Prostate gland (tissue), 2 donors: ENCODE measurements at regions not wholly inside any gene's neighbourhood (a gene's known extent, or its start where the extent isn't known, plus 50 kb on each side); places are given as distances from the start of the nearest gene placed in this dataset.

Source experiments
- DNase-seq: peaks from one replicate; pipeline ENCODE4 v3.0.0-alpha.2; 2019; ENCODE audit warnings: low spot score
- H3K27ac ChIP-seq, 2 donors: fragments of 200-600 bp; sonication (generic); 2 replicates each; pipeline ENCODE4 v1.5.1; 2017 to 2019
- H3K27me3 ChIP-seq: fragments of 200-600 bp; sonication (generic); replicated peaks from 2 replicates; pipeline ENCODE4 v1.5.1; 2019; ENCODE audit not compliant: insufficient read depth
- H3K36me3 ChIP-seq, 2 donors: fragments of 200-600 bp; sonication (generic); 1 replicate in 1 of 2; 2 replicates in 1 of 2; pipeline versions ENCODE4 v1.5.1 to v1.8.1; 2017 to 2019
- H3K4me1 ChIP-seq: fragments of 200-600 bp; sonication (generic); replicated peaks from 2 replicates; pipeline ENCODE4 v1.5.1; 2019
- H3K4me3 ChIP-seq, 2 donors: fragments of 200-600 bp; sonication (generic); 2 replicates each; pipeline ENCODE4 v1.5.1; 2017 to 2019
- H3K9me3 ChIP-seq: fragments of 200-600 bp; sonication (generic); 2 replicates; pipeline ENCODE4 v1.5.1; 2017
- CTCF ChIP-seq, 4 experiments: fragments of 200-600 bp in 2 of 4; fragments of 450-650 bp in 2 of 4; sonication (generic) in 2 of 4; IDR thresholded peaks; 1 replicate in 3 of 4; 2 replicates in 1 of 4; pipeline ENCODE4 v1.5.1; 2016 to 2019; ENCODE audit warnings: antibody characterized with exemption in 4 of 4, mild to moderate bottlenecking in 2 of 4, moderate library complexity in 2 of 4
- POLR2A ChIP-seq: fragments of 450-650 bp; IDR thresholded peaks from one replicate; pipeline ENCODE4 v1.6.1; 2016; ENCODE audit warnings: antibody characterized with exemption, mild to moderate bottlenecking
- POLR2AphosphoS5 ChIP-seq: sonication (generic); formaldehyde crosslinking; IDR thresholded peaks from one replicate; pipeline ENCODE4 v1.6.1; 2017; ENCODE audit warnings: antibody characterized with exemption
- WGBS: methylation state at CpG from one replicate; pipeline ENCODE4 v1.1.5; 2018; 5-methylcytosine and 5-hydroxymethylcytosine counted together
- intact Hi-C: fragments of 100-400 bp; cut with DNase I; formaldehyde crosslinking; loops from one replicate; pipeline ENCODE4 v1.14.2; 2022

GRCh38 chrX:39616098-39616729, 481.5 kb downstream of the BCOR start:
- Histone ChIP-seq H3K36me3 (no peaks in the 10 kb centered on the region), H3K9me3 (no peaks in the 10 kb centered on the region), H3K4me1 (no peaks in the 10 kb centered on the region), H3K4me3 (no peak overlapping the region), H3K27ac (no peak overlapping the region), H3K27me3 (no peaks in the 10 kb centered on the region)
- 61% methylated on average over 5 of the region's 5 CpGs for WGBS
- DNase-seq = no peak
- no peak for TF ChIP-seq POLR2AphosphoS5
- TF ChIP-seq CTCF (IDR thresholded peaks at IDR 0.05) = no peak
- TF ChIP-seq POLR2A = no peak
- intact Hi-C loops = no loop called here

DNA sequence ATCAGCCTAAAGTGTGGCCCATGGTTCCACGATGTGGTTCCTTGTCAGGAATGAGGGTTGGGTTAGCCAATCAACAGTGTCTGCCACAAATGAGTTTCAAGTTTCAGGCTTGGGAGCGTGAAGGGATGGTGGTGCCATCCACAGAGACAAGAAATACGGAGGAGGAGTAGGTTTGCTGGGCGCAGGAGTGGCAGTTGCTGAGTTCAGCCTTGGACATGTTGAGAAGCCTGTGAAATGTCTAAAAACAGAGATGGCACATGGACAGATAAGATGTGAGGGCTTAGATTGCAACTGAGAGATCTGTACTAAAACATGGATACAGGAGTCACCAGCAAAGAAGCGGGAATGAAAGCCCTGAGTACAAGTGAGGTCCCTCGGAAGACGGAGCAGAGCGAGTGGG, 481.0 kb downstream of the BCOR start:
- H3K27me3 ChIP-seq = no peaks in the 10 kb centered on the region
- H3K9me3 ChIP-seq = no peaks in the 10 kb centered on the region
- TF ChIP-seq POLR2AphosphoS5 (no peak), CTCF (IDR thresholded peaks at IDR 0.05) (no peak), POLR2A (no peak)
- H3K36me3 ChIP-seq = no peaks in the 10 kb centered on the region
- H3K4me1 ChIP-seq = no peaks in the 10 kb centered on the region
- no peak for DNase-seq
- WGBS = 82% methylated on average over 8 of the region's 8 CpGs
- no peak overlapping the region for H3K4me3 ChIP-seq
- intact Hi-C loops = no loop called here
- no peak overlapping the region for H3K27ac ChIP-seq

DNA sequence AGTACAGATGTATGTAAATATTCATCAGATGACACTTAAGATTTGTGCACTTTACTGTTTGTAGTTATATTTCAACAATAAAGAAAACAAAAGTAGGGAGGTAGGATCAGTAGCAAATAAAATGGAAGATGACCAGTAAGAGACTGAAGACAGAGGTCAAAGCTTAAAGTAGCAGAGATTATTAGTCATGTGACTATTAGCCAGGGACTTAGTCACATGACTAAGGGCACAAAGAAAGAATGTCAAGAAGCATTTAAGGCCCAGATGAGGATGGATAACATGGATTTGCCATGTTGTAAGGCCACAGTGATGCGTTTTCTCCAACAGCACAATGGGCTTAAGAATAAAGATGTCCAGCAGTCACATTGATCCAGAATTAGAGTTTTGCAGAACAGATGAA, 479.6 kb downstream of the BCOR start:
- whole genome bisulfite sequencing = 92% methylated on average over 1 of the region's 1 CpG
- Histone ChIP-seq H3K27me3 (no peaks in the 10 kb centered on the region), H3K4me1 (no peaks in the 10 kb centered on the region), H3K27ac (no peak overlapping the region), H3K4me3 (no peak overlapping the region), H3K36me3 (no peaks in the 10 kb centered on the region), H3K9me3 (no peaks in the 10 kb centered on the region)
- no peak for DNase-seq
- TF ChIP-seq POLR2AphosphoS5 = no peak
- TF ChIP-seq POLR2A = no peak
- TF ChIP-seq CTCF (IDR thresholded peaks at IDR 0.05) = no peak
- intact Hi-C loops = no loop called here

- no peak for DNase-seq
- 56% methylated on average over 7 of the region's 7 CpGs for WGBS
- no peaks in the 10 kb centered on the region for H3K36me3 ChIP-seq
- H3K4me3 ChIP-seq = no peak overlapping the region
- H3K4me1 ChIP-seq = no peaks in the 10 kb centered on the region
- intact Hi-C loops = no loop called here
- H3K27me3 ChIP-seq = no peaks in the 10 kb centered on the region
- H3K27ac ChIP-seq = no peak overlapping the region
- no peaks in the 10 kb centered on the region for H3K9me3 ChIP-seq
- no peak for TF ChIP-seq POLR2AphosphoS5
- no peak for TF ChIP-seq POLR2A
These were observed 478.4 kb downstream of the BCOR start for GRCh38 chrX:39619182-39620009.

GRCh38 chrX:39624166-39624565, 473.6 kb downstream of the BCOR start:
- 86% methylated on average over 4 of the region's 4 CpGs for WGBS
- no peak overlapping the region for H3K27ac ChIP-seq
- H3K4me1 ChIP-seq = no peaks in the 10 kb centered on the region
- intact Hi-C loops = no loop called here
- no peak for TF ChIP-seq POLR2A
- TF ChIP-seq CTCF (IDR thresholded peaks at IDR 0.05) = no peak
- no peak for TF ChIP-seq POLR2AphosphoS5
- no peak overlapping the region for H3K4me3 ChIP-seq
- H3K9me3 ChIP-seq = no peaks in the 10 kb centered on the region
- H3K36me3 ChIP-seq = no peaks in the 10 kb centered on the region
- no peak for DNase-seq
- no peaks in the 10 kb centered on the region for H3K27me3 ChIP-seq
